Neutrophil (primary cell): ENCODE measurements at regions not wholly inside any gene's neighbourhood (a gene's known extent, or its start where the extent isn't known, plus 50 kb on each side); places are given as distances from the start of the nearest gene placed in this dataset.

Source experiments
- H3K27ac ChIP-seq: fragments of 200-600 bp; sonication (generic); 2 replicates; pipeline ENCODE4 v1.5.1; 2016; ENCODE audit warnings: mild to moderate bottlenecking, moderate library complexity
- H3K27me3 ChIP-seq: fragments of 200-600 bp; sonication (generic); 2 replicates; pipeline ENCODE4 v1.6.0; 2016; ENCODE audit warnings: mild to moderate bottlenecking
- H3K36me3 ChIP-seq: fragments of 200-600 bp; sonication (generic); 2 replicates; pipeline ENCODE4 v1.5.1; 2017
- H3K4me1 ChIP-seq, 2 experiments: fragments of 200-600 bp in 1 of 2; sonication (generic) in 1 of 2; 1 replicate in 1 of 2; 2 replicates in 1 of 2; pipeline versions ENCODE4 v1.5.1 to v1.6.1; 2013 to 2016; ENCODE audit warnings: low read depth in 1 of 2, low read length in 1 of 2, mild to moderate bottlenecking in 1 of 2, moderate library complexity in 1 of 2; ENCODE audit not compliant: control insufficient read depth in 1 of 2, insufficient read depth in 1 of 2
- H3K4me3 ChIP-seq, 2 experiments: fragments of 200-600 bp in 1 of 2; sonication (generic) in 1 of 2; 1 replicate in 1 of 2; 2 replicates in 1 of 2; pipeline ENCODE4 v1.5.1; 2013 to 2016; ENCODE audit warnings: low read depth in 1 of 2, low read length in 1 of 2, mild to moderate bottlenecking in 1 of 2, moderate library complexity in 1 of 2
- H3K9me3 ChIP-seq: fragments of 200-600 bp; sonication (generic); 2 replicates; pipeline ENCODE4 v1.5.1; 2016
- TF ChIP-seq, protein P1 (sequence below): fragments of 200-600 bp; sonication (generic); IDR thresholded peaks from 2 replicates; pipeline ENCODE4 v1.5.1; 2016; ENCODE audit warnings: antibody characterized with exemption

DNA sequence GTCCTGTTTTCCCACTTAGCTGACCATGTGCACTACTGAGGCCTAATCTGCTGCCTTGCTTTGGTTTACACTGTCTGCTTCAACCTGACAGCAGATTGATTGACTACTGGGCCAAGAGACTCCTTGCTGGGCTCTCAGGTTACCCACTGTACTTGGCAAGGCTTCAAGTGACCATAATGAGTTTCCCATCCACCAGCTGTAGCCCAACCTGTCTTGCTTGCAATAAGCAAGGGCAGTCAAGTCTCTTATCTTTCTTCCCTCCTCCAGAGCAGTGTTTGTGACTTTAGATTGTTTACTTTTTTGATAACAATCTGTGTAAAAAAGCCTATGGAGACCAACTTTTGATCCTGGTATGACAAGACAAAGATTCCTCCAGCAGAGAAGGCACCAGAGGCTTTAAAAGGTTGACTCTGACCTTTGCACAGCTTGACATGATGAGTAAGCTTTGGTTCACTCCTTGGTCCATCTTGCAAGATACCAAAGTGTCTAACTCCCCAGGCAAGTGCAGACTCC lies 912.3 kb upstream of the SEMA6A start:
- H3K27me3 ChIP-seq: no peaks in the 10 kb centered on the region
- no peak overlapping the region for H3K4me3 ChIP-seq
- H3K27ac ChIP-seq: no peak overlapping the region
- H3K9me3 ChIP-seq: no peaks in the 10 kb centered on the region
- no peaks in the 10 kb centered on the region for H3K36me3 ChIP-seq
- TF ChIP-seq, protein P1, sequence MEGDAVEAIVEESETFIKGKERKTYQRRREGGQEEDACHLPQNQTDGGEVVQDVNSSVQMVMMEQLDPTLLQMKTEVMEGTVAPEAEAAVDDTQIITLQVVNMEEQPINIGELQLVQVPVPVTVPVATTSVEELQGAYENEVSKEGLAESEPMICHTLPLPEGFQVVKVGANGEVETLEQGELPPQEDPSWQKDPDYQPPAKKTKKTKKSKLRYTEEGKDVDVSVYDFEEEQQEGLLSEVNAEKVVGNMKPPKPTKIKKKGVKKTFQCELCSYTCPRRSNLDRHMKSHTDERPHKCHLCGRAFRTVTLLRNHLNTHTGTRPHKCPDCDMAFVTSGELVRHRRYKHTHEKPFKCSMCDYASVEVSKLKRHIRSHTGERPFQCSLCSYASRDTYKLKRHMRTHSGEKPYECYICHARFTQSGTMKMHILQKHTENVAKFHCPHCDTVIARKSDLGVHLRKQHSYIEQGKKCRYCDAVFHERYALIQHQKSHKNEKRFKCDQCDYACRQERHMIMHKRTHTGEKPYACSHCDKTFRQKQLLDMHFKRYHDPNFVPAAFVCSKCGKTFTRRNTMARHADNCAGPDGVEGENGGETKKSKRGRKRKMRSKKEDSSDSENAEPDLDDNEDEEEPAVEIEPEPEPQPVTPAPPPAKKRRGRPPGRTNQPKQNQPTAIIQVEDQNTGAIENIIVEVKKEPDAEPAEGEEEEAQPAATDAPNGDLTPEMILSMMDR: no peak
- H3K4me1 ChIP-seq: no peaks in the 10 kb centered on the region

DNA sequence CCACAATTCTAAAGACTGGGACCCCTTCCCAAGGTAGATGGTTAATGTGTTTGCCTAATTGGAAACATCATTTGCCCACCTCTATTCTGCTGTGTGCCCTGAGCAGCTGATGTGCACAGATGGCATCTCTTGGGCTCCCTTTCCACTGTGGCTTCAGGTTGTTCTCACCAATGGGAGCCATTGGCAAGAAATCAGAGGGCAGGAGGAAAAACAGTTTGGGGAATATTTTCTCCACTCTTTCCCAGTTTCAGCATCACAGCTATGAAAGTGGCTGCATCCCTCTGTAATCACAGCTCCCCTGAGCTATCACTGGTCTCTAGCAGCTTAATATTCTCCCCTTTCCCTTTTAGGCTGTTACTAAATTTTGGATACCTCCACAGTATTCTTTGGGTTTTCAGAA lies 911.6 kb upstream of the SEMA6A start:
- no peaks in the 10 kb centered on the region for H3K27me3 ChIP-seq
- no peak overlapping the region for H3K4me3 ChIP-seq
- TF ChIP-seq, protein P1: no peak
- no peaks in the 10 kb centered on the region for H3K9me3 ChIP-seq
- H3K36me3 ChIP-seq: no peaks in the 10 kb centered on the region
- H3K4me1 ChIP-seq: no peaks in the 10 kb centered on the region
- no peak overlapping the region for H3K27ac ChIP-seq

DNA sequence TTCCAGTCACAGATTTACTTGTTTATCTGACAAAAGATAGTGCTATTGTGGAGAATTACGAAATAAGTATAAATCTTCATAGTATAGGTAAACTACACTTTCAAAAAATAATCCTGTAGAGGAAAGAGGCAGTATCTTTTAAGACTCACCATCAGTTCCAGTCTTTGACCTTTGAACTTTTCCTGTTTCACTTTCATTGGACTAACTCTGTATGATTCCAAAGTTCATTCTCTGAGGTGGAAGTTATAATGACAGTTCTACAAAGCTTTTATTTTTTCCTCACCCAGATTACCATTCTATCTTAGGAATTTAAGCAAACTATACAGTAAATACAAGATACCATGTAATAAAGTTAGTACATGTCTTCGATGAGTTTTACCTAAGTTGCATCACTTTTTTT lies 901.3 kb upstream of the SEMA6A start:
- no peaks in the 10 kb centered on the region for H3K36me3 ChIP-seq
- H3K4me1 ChIP-seq: no peaks in the 10 kb centered on the region
- no peaks in the 10 kb centered on the region for H3K27me3 ChIP-seq
- no peaks in the 10 kb centered on the region for H3K9me3 ChIP-seq
- no peak overlapping the region for H3K4me3 ChIP-seq
- no peak overlapping the region for H3K27ac ChIP-seq
- TF ChIP-seq, protein P1: no peak

DNA sequence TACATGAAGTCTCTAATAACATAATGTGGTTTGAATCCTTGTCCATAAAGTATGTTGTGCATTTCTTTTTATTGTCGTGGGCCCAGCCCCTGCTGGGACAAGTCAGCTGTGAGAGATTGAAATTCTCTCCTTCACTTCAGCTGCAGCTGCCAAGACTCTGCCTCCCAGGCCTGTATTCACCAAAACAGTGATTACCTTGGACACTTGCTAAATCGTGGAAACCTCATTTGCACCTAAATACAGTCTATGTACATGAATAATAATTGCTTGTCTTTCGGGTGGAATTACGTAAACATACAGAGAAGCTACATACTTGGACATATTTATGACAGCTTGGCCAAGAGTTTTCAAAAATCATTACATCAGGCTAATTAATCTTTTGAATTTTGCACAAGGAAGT lies 898.5 kb upstream of the SEMA6A start:
- Histone ChIP-seq H3K4me1 (no peaks in the 10 kb centered on the region), H3K27ac (no peak overlapping the region), H3K4me3 (no peak overlapping the region), H3K36me3 (no peaks in the 10 kb centered on the region), H3K27me3 (no peaks in the 10 kb centered on the region), H3K9me3 (no peaks in the 10 kb centered on the region)
- TF ChIP-seq, protein P1: no peak

DNA sequence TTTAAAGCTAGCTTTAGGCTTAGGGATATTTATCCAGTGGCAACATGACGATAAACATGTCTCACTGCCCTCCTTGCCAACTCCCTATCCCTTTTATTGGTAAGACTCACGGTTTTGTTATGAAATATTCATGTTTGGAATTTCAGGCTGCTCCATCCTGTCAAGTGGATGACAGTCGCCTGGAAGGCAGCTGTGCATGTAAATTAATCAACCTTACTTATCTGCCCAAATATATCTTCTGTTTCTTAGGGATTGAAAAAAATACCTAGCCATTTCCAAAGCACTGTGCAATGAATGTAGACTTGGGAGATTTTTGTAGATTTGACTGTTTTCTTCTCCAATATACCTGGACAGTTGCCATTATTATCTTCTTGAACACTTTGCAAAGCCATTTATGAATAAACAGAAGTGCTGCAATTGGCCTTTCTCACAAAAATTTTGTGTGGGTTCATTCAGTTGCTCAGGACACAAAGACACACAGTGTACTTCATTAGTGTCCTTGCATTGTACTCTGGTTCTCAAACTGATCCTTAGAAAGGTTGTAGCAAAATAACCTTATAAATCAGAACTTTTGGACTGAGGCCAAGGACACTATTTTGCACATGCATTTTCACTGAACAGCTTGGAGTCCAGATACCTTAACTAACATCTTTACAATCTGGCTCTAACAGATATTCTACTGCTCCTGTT lies 889.4 kb upstream of the SEMA6A start:
- Histone ChIP-seq H3K27ac (no peak overlapping the region), H3K36me3 (no peaks in the 10 kb centered on the region), H3K4me3 (no peak overlapping the region), H3K27me3 (no peaks in the 10 kb centered on the region), H3K4me1 (no peaks in the 10 kb centered on the region), H3K9me3 (no peaks in the 10 kb centered on the region)
- TF ChIP-seq, protein P1: no peak
